ENCODE measurements at regions not wholly inside any gene's neighbourhood (a gene's known extent, or its start where the extent isn't known, plus 50 kb on each side); places are given as distances from the start of the nearest gene placed in this dataset.

DNA sequence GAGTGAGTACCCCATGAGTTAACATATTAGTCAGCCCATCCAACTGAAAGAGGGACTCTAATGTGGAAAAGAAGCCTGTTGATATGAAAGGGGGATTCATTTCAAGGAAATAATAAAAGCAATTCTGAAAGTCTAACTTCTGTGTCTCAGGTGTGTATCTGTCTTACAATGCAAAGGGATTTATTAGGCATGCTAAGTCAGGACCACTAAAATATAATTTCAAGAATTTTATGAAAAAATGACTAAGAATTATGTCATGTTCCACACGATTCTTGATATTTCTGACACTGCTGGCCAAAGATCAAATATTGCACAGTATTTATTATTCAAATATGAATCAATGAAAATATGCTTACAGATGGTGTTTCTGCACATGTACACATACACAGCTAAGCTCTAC, 130.8 kb downstream of the KLF12 start:
- DNase-seq (ENCODE audit: low read depth in 2 of 2) = no peak

DNA sequence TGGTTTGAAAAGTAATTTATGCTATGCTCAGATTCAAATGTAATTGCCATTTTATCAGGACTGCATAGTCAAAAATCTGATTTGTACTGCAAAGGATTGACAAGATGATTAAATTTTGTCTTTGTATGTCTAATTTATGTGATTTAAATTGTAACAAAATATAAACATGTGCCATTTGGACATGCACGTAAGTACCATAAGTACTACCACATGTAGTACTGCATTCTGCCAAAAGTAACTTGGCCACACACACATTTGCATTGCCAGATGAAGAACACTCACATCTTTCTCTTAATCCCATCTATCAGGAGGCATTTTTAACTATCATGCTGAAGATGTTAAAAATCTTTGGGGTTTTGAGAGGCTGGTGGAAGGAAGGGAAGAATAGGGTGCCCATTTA, 133.3 kb downstream of the KLF12 start:
- DNase-seq (ENCODE audit: low read depth in 2 of 2) = no peak

DNA sequence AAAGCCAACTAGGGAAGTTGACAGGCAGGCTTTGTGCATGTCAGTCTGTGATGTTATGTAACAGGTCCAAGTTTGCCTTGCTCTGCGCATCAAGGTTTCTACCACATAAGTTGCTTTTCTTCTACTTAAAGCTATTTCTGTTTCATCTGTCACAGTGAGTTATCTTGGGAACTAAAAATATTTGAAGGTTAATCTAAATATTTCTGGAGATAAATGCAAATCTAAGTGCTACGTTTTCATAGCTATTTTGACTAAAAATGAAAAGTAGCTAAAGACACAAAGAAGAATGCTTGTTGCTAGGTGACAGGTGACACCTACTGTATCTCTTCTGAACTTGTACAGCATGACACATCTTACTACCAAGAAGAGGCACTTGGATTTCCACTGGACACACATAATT, 135.6 kb downstream of the KLF12 start:
- no peak for DNase-seq (ENCODE audit: low read depth in 2 of 2)

DNA sequence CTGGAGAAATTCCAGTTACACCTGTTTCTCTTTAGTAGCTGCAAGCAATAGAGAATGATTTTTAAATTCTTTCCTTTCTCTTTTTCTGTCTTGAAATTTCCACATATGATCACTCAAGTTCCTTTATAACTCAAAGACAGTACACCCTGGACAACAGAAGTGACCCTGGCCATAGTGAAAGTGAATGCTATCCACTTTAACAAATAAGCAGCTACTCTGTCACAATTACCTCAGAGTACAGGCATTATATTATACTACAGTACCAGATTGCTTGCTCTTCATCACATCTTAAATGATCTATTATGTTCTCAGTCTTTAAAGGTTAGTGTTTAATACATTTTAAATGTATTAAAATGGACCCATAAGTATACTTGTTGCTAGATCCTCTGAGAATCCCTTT, 136.2 kb downstream of the KLF12 start:
- no peak for DNase-seq (ENCODE audit: low read depth in 2 of 2)

DNA sequence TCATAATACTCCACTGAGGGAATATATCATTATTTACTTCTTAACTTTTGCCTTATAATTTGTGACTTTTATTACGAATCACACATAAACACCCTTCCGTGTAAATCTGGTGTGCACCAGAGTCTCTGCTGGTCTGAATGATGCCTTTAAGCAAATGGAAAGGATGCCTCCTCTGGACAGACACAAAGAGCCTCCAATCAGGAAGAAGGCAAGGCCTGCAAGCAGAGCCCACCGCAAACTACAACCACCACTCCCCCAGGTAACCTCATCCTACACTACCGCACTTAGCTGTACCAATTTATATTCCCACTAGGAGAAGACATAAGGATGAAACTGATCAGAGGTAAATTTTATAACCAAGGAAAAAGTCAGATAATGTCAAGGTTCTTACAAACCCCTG, 137.6 kb downstream of the KLF12 start:
- DNase-seq (ENCODE audit: low read depth in 2 of 2) = no peak

DNA sequence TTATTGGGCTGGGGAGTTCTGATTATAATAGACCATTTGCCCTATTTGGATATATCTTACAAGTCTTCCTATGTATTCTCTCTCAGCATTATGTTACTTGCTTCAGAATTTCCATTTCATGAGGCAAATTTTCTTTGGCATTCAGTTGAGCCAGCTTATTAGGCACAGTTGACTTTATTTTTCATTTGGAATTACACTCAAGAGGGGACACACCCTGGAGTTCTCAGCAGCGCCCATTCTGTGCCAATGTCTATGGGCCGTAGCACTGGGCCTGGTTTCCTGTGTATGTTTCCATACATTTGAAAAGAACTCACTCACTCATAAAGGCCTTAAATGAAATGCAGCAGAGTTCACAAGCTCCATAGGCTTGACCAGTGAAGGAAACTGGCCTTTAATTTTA, 138.5 kb downstream of the KLF12 start:
- no peak for DNase-seq (ENCODE audit: low read depth in 2 of 2)

DNA sequence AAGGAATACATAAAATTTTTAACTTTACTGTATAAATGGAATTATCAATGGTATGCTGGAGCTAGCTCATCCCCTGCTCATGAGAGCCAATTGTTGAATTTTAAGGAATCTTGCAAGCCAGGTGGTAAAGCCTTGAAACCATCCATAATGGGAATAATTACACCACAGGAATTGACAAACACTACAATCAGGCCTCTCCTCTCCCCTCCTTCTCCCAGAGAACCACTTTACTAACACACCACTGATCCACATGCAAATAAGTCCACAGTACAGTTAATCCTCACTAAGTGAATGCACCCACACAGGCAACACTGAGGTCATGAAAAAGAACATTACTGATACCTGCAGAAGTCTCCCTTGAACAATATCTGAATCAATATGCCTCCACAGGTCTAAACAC, 140.5 kb downstream of the KLF12 start:
- DNase-seq (ENCODE audit: low read depth in 2 of 2) = no peak

DNA sequence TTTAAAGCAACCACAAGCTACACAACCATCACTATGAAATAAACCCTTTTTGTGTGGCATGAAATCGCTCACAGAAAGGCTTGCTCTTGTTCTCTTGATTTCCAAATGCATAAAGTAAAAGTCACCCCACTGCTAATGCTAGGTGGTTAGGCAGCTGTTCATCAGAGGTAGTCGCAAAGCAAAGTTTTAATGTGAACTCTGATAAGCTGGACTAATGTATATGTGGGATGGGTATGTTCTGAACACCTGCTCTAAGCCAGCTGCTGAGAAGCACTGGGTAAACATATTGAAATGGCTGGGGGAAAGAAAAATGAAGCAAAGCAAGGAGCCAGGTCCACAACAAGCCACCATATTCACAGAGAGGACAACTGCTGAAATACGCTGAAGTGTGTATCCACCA, 142.3 kb downstream of the KLF12 start:
- no peak for DNase-seq (ENCODE audit: low read depth in 2 of 2)

DNA sequence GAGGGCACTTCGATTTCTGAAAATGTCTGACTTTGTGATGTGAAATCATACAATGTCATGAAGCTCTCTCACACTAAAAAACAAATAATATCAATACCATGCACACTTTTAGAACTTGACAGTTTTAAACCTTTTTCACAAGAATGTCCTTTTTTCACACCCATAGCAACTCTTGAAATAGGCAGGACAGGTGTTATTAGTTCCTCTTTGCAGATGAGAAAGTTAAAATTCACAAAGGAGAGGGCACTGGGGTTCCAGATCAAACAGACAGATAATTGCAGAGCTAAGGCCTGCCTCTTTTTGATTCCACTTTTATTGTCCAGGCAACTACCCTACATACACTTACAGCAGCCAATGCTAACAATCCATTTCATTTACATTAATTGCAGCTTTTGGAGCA, 142.8 kb downstream of the KLF12 start:
- DNase-seq (ENCODE audit: low read depth in 2 of 2) = no peak

DNA sequence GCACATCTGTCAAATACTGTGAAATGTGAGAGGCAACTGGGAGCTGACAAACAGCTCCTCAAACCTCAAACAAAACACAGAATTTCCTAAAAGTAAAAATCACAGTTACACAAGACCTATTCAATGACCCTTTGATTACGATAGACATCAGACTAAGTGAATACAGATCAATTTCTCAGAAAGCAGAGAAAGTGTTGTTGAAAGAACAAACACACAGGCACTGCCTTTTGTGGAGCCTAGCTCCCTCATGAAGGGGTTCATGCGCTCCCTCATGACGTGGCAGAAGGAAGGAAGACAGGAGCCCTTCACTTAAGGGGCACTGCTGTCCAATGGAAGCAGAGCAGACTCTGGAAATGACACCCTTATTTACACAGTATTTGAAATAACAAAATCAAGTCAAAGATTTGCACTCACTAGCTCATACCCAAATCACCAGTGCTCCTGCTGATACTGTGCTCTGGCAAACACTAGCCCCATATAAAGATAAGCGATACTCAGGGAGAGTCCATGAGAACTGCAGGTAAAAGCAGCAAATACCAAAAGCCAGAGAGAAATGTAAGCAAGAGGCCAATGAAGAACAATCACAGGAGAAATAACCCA, 144.9 kb downstream of the KLF12 start:
- no peak for DNase-seq (ENCODE audit: low read depth in 2 of 2)

DNA sequence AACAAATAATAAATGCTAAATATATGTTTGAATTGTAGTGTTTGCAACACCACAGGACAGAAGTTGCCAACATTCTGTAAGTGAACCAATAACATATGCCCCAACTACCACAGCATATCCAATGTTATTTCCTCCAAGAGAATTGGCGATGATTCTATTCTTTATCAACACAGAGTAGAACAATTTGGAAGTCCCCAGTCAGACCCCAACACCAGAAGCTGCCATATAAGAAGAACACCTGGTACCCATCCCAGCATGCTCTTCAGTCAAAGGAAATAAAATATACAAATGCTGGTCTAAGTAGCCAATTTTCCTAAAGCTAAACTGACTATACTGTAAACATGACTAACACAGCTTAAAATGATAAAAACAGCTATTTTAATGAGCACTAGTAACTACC, 145.7 kb downstream of the KLF12 start:
- no peak for DNase-seq (ENCODE audit: low read depth in 2 of 2)

DNA sequence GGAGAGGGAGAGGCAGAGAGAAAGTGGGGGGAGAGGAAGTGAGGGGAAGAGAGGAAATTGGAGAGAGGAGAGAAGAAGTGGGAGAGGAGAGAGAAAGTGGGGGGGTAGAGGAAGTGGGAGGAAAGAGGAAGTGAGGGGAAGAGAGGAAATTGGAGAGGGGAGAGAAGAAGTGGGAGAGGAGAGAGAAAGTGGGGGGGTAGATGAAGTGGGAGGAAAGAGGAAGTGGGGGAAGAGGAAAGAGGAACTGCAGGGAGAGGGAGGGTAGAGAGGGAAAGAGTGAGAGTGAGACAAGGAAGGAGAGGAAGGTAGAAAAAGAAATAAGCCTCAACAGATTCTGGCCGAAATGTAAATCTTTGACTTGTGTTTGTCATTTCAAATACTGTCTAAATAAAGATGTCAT, 146.6 kb downstream of the KLF12 start:
- DNase-seq (ENCODE audit: low read depth in 2 of 2) = no peak

DNA sequence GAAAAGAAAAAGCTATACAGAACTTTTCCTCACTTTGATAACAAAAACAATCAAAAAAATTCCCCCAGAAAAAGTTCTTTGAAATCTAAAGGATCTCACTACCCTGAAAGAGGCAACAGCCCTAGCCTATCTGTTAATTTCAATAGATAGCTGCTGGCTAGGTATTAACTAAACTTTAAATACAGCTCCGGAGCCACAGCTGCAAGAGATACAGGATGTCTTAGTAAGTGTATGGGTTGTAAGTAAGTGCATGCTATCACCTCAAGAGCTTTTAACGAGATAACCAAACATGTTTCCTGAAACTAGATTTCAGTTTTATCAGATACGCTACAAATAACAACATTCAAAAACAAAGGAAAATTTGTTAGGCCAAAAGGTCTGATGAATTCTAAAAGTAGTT, 148.4 kb downstream of the KLF12 start:
- no peak for DNase-seq (ENCODE audit: low read depth in 2 of 2)

DNA sequence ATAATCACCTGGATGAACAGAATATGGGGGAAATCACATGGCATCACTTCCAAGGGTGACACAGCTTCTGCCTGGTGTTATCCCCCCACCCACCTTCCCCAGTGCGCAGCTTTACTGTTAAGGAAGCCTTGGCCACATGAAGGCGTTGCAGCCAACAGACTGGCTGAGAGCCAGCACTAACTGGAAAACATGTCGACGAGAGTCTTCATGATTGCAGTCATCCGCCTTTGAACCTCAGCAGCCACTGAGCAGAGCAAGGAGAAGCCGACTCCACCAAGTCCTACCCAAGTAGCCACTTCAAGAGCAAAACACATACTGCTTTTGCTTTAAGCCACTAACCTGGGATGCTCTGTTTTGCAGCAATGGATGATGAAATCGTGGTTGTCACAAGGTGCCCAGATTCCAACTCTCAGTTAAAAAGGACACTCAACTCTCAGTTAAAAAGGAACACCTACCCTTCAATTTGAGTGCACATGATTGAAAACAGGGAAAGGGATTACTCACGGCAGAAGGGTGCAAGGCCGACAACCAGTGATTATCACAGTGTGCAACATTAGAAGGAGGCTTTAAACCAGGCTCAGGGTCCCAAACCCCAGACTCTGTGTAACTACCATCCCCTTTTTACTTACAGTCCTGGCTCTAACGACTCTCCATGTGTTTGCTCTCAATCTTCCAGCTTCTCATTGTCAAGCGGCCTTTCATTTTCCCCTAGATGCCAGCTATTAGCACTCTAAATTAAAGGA, 149.1 kb downstream of the KLF12 start:
- DNase-seq (ENCODE audit: low read depth in 2 of 2) = peak; percentile 36

DNA sequence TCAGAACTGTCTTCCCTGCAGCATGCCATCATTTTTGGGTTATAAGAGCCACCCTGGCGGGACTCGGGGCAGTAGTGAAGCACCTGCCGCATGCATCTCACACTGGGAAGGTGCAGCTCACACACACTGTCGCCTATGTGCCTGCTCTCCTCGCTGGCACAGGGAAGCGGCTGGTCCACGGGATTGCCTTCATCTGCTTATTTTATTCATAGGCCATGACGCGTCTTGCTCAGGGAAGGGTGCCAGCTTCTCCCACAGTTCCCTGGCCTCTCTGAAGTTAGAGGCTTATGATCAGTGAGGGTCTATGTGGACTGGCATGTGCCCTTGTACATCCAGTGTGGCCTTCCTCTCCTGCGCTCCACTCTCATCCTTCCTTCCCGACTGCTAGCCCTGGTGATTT, 150.0 kb downstream of the KLF12 start:
- DNase-seq (ENCODE audit: low read depth in 2 of 2) = no peak

DNA sequence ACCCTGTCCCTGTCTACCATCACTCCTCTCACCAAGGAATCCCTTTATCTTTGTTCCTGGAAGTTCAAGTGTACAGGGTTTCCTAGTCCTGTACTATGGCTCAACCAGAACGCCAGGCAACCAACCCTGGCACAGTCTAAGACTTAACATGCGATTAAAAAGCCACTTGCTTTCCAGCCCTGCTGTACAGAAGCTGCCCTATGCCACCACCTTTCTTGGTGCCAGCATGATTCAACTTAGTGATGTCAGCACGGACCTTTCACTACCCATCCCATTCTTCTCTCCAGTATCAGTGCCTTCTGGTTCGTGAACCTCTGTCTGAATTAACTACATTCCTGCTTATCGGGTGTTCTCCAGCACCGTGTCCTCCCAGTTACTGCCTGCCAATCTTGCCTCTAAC, 151.1 kb downstream of the KLF12 start:
- DNase-seq (ENCODE audit: low read depth in 2 of 2) = no peak

DNA sequence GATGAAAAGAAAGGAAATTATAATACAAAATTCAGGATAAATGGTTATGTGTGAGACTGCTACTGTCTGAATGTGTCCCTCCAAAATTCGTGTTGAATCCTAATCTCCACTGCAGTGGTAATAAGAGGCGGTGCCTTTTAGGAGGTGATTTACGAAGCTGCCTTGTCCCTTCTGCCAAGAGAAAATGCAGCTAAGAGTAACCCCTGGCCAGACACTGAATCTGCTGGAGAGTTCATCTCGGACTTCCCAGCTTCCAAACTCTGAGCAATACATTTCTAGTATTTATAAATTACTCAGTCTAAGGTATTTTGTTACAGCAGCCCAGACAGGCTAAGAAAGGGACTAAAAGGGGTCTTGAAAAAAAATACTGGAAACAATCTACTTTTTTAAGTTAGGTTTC, 152.6 kb downstream of the KLF12 start:
- no peak for DNase-seq (ENCODE audit: low read depth in 2 of 2)

DNA sequence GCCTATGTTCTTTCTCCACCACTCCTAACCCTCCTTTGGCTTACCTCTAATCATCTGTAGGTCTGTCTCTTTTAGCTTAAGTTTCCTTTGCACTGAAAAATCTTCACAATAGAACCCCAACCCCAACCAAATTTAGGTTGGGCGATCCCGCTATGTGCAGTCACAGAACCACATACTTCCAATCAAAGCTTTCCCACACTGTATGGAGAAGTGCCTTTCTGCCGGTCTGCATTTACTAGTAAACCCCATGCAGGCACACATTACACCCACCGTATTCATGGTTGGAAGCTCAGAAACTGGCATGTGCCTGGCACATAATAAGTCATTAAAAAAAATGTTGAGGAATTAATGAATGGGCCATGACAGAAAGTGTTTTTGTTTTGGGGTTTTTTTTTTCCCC, 158.4 kb downstream of the KLF12 start:
- DNase-seq (ENCODE audit: low read depth in 2 of 2) = no peak

DNA sequence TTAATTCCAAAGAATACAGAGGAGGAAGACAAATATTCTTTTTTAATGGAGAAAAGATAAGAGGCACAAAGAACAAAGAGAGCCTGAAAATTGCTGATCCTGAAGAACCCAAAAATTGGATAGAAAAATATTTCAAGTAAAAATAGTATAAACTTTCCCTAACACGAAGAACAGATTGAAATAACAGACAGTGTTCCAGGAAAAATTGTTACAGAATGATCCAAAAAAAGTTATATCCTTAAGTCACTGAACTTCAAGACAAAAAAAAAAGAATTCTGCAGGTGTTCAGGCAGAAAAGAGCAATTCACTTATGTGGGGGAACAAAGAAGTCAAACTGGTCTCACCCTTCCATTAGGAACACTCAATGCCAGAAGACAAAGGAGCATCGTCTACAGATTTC, 160.2 kb downstream of the KLF12 start:
- no peak for DNase-seq (ENCODE audit: low read depth in 2 of 2)

DNA sequence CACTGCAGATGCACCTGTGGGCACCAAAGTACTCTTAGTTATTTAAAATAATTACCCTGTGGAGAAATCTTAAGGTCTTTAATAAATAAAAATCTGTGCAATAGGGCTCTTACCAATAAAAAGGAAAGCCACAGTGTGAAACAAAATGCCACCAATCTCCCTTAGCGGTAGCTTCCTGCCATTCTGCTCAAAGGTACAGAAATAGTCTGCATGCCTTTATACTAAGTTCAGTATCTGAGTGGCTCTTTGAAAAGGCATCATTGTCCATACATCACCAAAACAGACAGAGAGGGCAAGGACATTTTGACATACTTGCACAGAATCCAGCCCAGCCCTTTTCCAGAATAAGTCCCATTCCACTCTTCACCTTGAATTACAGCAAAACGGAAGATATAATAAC, 161.0 kb downstream of the KLF12 start:
- no peak for DNase-seq (ENCODE audit: low read depth in 2 of 2)

DNA sequence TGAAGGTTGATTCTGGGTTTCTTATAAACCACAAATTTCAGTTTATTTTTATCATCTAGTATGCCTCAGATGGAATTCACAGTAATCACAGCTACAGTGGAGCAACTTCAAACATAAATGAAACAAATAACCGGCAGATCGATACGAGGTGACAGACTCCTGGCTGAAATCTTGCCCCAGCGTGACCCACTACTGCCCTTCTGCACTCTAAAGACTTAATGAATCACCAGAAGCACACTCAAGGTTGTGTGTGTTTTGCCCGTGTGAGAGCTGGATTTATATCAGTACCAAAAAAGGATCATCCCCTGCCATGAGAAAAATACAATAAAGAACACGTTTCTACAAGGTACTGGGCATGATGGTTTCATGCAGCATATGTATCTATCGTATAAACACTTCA, 161.7 kb downstream of the KLF12 start:
- no peak for DNase-seq (ENCODE audit: low read depth in 2 of 2)

DNA sequence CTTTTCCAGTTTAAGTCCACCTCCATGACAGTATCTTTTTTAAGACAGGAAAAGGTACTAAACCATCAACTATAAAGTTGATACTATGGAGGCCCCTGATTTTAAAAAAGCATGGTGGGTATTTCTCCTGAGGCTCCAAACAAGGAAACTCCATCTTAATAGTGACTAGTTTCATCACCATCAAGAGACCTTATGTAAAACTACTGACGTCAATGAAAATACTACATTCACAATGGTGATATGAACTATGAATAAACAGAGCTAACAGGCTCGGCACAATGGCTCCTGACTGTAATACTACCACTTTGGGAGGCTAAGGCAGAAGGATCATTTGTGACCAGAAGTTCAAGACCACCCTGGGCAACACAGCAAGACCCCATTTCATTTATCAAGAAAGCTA, 162.7 kb downstream of the KLF12 start:
- DNase-seq (ENCODE audit: low read depth in 2 of 2) = no peak

DNA sequence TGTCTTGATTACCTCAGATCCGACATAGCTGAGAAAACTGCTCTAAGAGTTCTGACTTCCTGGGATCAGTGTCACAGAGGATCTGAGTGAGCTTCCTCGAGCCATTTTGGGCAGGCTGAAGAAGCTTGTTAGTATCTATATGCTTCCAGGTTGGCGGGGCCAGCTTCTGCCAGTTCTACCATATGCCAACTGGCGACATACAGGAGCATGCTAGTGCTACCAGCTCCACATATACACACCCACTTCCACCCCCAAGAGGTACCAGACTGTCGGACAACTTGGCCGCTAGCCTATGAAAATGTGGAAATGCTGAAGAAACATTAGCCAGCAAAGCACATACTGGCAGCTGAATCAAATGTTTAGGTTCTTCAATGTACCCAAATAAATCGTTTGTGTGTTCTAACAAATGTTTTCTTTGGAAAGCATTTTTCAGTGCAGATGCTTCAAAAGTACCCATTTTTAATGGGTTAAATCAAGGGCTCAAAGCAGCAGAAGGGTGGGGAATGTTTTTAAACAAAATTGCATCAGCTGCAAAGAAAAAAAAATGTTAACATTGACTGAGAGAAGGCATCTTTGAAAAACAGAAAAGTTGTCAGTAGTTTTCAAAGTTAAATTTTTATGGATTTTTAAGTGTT, 163.7 kb downstream of the KLF12 start:
- DNase-seq (ENCODE audit: low read depth in 2 of 2) = no peak
